ENCODE measurements at regions not wholly inside any gene's neighbourhood (a gene's known extent, or its start where the extent isn't known, plus 50 kb on each side); places are given as distances from the start of the nearest gene placed in this dataset.
A peak's percentile ranks its signal among the peaks of the same experiment; 100 is the strongest.

DNA sequence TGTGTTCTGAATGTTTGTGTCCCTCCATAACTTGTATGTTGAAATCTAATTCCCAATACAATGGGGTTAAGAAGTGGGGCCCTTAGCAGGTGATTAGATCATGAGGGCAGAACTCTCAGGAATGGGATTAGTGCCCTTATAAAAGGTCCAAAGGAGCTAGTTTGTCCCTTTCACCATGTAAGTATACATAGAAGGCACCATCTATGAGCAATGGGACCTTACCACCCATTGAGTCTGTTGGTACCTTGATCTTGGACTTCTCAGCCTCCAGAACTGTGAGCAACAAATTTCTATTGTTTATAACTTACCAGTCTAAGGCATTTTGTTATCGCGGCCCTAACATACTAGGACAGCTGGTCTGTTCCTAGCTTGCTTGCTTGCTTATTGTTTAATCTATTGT is 106.3 kb downstream of the MYCN start:
- DNase-seq: no peak

DNA sequence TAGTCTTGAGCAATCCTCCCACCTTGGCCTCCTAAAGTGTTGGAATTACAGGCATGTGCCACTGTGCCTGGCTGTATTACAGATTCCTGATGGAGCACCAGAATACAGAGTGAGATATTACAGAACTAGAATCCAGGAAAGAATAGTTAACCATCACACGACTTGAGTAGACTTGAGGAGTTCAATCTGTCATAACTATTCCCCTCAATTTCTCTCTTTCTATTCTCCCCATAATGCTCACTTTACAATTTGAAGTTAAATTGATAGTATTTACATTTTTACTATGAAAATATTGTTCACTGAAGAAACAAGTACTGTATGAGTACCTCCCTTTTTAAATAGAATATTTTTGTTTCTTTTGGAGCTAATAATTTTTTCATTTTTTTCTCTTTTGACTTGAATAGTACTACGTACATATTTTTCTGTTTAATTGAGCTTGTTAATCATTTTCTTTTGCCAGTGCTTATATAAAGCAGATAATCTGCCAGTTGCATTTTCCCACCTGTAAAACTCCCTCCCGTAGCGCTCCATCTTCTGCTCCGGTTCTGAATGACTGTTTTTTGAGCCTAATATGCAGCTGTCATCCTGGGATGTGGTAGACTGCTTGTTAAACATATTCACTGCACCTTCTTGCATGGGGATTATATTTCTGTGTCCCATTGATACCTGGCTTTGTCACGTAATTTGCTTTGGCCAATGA is 105.5 kb downstream of the MYCN start:
- no peak for DNase-seq

DNA sequence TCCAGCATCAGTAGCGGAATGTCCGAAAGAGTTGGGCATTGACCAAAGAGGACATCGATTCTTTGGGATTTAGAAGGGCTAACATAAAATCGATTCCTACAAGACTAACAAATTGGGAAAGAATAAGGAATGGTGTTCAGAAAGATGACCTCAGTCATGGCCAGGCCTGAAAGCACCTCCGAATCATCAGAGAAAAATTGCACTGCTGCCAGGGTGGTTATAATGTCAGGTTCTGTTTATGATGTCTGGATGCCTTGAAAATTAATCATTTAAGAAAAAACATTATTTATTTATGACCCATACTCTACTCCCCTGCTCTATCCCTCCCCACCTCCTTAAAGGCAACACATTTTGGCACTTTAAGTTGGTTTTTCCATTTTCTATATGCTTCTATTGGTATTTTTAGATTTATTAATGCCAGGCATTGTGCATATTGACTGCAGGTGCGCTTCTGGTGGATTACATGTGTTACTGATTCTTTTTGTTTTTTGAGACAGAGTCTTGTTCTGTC is 104.7 kb downstream of the MYCN start:
- DNase-seq: no peak

DNA sequence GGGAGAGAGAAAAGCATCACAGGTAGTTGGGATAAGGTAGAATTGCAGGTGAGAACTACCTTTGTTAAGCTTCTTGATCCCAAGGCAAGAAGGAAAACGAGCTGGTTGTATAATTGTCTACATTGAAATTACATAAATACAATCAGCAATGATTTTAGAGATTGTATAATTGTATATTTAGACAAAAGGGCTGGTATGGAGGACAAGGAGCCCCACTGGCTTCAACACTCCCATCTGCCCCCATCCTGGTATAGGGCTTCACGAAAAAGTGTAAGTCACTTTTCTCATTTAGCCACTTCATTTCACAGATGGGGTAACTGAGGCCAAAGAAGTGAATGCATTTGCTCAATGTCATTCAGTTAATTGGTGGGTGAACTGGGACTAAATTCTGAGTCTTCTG is 103.3 kb downstream of the MYCN start:
- no peak for DNase-seq

DNA sequence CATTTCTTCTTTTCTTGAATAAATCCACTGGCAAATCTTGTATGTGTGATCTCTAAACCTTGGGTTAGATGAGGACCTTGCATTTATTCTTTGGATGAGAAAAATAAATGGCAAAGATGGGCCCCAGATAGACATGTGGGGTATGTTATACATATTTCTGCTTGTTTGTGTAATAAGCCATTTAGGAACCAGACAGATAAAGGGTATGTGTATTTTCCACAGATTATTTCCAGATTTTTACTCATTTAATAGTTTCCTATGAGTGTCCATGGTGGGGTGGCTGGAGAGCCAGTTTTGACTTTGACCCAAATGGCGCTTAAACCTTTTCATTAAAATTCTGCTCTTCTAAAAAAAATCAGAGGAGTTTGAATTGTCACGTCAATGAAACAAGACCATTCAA is 102.8 kb downstream of the MYCN start:
- no peak for DNase-seq

DNA sequence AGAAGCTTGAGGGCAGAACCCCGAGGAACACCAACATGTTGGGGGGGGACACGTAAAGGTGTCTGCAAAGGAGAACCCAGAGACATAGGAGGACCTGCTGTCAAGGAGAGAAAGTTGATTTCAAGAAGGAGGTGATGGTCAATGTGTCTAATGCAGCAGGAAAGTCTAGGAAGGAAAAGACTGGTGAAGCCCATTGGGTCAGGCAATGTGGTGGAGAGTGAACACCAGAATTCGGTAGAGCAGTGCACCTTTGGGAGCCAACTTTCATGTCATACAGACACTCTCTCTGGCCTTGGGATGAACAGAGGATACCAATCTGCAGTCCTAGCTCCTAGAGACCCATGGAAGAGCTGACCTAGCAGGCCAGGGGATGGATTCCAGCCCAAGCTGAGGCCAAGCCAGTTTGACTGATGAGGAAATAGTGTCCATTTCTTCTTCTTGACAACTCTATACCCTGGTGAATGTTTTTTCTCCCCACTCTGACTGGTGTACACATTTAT is 101.9 kb downstream of the MYCN start:
- no peak for DNase-seq

DNA sequence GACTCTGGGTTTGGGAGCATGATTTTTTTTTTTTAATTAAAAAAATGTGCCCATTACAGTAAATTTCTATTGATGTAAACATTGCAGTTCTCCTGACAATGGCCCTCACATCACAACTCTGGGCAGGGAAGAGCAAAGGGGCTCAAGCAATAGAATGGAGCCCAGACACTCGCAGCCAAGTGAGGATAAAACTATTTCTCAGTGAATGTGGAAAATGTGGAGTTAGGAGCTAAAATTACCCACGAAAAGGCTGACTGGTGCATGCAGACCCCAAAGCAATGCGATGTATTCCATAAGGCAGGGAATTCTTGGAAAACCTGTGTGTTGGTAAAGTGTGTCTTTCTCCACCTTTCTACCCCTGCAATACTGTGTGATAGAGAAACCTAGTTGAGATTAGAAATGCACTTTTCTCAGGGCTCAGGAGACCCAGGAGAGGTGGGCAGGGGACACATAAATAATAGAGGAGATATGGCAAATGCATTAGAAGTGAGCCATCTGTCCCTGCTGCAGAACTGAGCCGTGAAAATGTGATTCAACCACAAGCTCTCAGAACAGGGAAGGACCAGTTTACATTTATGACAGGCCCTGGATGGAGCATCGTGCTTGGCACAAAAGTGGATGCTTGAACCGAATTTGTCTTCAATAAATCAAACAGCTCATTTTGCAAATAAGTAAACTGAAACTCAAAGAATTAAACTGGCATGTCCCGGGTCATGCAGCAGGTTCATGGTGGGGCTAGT is 100.1 kb downstream of the MYCN start:
- no peak for DNase-seq

DNA sequence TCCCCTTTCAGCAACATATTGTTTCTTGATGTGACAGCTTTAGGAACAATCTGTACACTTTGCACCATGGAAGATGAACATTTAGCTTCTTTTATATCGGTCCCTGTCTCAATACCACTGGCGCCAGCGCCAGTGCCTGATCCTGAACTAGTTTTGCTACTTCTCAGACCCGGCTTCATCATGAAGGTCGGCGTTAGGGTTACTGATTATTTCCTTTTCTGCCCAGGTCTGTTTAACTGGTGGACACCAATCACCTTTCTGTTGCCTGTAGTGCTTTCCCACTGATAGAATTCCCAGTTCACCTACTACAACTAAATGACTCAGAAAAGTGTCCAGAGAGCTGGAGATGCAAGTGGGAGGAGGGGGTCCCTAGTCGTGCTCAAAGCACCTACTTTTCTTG is 99.5 kb downstream of the MYCN start:
- DNase-seq: no peak

DNA sequence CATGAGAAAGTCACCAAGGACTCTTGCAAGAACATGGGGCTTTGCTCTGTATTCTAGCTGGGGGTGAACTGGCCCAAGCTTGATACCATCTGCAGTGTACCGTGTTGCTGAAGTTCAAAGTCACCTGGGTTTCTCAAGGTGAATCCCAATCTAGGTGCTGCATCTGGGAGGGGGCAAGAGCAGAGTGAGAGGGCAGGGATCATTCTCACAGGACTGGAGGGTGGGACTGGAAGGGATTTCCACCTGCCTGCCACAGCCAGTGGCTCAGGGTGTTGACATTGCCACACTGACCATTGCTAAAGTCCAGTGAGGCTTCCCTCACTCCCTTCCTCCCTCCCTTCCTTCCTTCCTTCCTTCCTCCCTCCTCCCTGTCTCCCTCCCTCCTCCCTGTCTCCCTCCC is 98.7 kb downstream of the MYCN start:
- no peak for DNase-seq

DNA sequence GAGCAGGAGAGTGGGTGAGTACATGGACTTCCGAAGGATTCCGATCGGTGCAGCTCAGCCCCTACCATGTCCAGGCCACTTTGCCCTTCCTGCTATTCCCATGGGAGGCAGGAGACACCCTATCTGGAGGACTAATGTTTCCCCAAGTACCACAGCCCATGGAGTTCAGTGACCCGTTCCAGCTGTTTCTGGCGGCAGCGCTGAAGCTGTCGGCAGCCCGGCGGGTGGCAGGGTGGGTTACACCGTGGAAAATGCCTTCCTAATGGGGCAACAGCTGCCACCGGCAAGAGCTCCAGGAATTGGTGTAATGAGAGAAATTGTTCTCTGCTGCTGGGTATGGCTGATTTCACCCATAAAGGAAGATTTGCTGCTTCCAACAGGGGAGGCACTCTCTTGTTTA is 98.3 kb downstream of the MYCN start:
- peak; percentile 58 for DNase-seq

DNA sequence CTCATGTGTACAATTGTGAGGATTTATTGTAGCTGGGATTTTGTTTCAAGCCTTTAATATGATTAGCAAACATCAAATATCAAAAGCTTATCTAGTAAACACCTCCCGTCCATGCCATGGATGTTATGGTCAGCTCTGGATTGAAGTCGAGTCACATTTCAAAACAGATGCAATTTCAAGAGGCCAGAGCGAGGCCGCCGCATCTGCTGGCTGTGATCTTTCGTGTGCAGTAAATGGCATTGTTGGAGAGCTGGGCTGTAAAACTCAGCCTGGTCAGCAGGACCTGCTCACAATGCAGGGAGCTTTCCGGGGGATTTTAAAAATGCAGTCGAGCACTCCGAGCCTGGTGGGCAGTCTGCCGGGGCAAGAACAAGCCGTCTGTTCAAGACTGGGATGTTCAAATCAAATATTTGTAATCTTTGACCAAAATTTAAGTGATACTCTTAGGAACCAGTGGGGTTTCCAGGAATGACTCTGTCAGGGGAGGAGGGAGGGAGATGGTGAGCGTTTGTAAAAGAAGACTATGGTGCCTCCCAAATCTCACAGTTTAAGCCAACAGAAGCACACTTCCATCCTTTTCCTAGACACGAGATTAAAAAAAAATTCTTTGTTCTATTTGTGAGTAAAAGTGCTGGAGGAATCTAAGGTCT is 97.6 kb downstream of the MYCN start:
- DNase-seq: peak; percentile 55

DNA sequence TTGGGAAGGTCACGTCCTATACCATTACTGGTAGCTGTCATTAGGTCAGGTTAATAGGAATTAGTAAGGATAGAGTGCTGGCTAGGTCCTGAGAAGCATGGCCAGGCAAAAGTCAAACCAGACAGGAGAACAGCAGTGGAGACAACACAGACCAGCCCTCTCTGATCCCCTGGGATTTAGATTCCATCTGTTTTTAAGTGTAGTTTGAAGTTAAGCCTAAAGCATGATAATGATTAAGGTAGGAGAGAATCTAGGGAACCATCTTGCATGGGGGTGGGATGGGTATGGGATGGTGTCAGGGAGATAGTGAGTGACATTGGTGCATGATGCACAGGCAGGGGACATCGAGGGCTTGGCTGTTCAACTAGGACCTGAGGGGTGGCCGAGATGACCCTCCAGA is 96.6 kb downstream of the MYCN start:
- DNase-seq: no peak

DNA sequence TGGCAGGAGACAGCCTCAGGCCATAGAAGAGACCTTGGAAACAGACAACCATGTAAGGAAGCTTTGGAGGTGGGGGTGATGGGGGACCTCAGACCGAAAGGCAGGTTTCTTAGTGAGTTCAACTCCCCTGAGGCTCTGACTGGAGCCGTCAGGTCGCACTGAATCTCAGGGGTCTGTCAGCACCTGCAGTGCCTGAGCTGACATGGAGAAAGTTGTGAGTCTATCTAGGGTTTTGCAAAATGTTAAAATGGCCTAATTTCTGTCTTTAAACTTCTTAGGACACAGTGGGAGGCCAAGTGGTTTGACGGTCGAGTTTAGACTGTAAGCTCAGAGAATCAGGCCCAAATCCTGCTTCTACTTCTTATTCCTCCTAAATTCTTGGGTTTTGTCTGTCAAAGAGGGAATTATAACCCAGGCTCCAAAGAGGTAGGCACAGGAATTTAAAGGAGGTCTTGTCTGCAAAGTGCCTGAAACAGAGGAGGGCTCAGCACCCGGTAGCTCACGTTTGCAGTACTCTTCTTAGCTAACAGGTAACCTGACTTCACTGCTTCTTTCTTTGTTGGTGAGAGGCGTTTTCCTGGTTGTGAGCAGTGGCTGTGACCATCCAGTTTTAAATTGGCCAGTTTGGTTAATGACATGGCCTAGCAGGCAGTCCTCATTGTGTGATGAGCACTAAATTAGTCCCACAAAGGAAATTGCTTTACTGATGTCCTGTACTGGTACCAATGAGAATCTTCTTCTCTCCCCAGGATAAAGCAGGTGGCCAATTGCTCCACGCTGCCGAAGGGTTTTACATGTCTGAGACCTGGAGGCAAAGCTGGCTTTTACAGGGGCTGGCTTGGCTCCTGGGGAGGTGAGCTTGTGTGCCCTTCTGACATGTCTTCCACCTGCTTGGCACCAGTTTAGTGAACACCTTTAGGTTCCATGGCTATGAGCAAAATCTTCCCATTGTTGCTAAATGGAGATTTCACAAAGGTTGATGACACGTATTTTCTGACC is 95.7 kb downstream of the MYCN start:
- no peak for DNase-seq

DNA sequence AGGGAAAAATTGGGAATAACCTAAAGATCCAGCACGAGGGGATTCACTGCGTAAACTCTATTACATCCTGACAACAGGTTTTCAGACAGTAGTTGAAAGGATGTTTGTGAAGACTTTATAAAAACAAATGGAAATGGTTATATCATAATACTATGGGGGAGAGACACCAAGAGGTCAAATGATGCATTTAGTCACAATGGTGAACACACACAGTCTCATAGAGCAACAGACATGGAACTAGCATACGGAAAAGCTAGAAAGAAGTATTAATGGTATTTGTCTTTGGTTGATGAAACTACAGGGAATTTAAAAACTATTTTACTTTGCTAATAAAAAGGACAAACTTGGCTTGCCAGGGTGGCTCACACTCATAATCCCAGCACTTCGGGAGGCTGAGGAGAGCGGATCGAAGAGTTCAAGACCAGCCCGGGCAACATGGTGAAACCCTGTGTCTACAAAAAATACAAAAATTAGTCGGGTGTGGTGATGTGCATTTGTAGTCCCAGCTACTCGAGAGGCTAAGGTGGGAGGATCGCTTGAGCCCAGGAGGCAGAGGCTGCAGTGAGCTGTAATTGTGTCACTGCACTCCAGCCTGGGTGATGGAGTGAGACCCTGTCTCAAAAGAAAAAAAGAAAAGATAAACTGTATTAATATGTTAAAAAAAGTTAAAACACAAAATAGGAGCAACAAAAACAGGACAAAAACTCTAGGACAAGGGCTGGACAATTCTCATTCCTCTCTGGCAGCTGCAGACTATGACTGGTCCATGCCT is 94.8 kb downstream of the MYCN start:
- no peak for DNase-seq

DNA sequence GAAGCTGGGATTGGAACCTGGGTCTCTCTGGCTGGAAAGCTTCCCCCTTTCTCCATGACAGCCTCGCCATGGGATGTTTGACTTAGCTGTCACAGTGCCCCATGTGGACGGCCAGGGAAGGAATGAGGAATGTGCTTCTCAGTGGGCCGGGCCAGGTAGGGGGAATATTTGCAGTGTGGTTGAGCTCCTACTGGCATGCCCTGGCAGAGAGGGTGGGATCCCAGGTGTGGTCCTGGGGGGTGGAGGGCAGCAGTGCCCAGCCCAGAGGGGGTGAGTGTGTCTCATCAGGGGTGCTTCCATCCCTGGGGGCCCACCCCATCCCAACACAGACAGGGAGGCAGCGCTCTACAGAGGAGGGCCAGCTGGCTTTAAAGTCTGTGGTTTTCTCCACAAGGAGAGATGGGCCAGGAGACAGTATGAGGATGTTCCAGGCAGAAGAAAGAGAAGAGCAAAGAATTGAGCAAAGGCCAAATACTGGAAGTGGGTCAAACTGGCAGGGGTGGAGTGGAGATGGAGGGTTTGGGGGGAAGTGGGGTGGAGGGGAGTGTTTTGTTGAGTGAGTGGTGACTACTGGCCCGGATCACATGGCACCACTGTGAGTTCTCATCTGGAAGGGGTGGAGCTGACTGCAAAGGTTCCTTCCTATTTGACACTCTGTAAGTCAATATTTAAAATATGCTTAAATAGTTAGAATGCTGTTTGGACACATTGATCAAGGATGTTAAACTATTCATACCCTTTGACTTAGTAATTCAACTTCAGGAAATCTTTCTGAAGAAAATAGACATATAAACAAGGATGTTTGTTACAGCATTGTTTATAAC is 94.0 kb downstream of the MYCN start:
- DNase-seq: no peak

DNA sequence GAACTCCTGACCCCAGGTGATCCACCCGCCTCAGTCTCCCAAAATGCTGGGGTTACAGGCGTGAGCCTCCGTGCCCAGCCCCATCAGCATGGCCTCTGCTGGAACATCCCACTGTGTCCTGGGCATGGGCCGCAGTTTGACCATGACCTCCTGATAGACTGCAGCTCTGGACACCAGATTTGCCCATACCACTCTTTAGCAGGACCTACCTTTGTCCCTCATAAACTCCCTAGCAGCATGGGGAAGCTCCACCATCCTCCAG is 92.6 kb downstream of the MYCN start:
- DNase-seq: no peak

DNA sequence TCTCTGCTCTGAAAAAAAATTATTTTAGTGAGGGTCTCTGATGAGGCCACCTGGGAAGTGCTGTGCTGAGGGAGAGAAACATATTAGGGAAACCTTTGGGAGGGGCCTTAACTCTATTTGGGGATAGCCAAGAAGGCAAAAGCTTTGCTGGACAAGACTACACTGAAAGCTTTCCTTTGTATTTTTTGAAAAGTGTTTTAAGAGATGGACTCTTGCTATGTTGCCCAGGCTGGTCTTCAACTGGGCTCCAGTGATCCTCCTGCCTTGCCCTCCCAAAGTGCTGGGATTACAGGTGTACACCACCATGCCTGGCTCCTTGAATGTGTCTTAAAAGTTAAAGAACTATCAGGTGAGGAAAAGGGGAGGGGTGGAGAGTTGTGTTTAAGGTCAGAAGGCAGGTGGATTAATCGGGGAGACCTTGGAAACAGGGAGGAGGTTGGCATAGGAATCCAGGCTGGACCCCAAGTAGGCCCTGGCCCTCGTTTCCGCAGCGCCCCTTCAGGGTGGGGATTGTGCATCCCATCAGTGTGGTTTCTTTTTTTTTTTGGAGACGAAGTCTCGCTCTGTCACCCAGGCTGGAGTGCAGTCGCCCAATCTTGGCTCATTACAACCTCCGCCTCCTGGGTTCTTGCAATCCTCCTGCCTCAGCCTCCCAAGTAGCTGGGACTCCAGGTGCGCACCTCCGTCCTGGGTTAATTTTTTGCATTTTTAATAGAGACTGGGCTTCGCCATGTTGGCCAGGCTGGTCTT is 92.1 kb downstream of the MYCN start:
- no peak for DNase-seq

DNA sequence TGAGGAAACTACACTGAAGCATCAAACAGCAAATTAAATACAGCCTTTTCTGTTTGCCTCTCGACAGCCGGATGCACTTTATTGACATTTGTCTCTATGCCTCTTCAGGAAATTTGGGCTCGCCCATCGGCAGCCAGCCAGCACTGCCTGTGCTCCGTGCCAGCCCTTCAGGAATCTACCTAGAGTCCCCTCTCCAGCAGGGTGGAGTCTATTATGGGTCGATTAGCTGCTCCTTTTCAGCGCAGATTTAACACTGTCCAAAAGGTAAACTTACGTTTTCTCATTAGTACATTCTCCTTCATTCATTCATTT is 91.5 kb downstream of the MYCN start:
- DNase-seq: no peak

DNA sequence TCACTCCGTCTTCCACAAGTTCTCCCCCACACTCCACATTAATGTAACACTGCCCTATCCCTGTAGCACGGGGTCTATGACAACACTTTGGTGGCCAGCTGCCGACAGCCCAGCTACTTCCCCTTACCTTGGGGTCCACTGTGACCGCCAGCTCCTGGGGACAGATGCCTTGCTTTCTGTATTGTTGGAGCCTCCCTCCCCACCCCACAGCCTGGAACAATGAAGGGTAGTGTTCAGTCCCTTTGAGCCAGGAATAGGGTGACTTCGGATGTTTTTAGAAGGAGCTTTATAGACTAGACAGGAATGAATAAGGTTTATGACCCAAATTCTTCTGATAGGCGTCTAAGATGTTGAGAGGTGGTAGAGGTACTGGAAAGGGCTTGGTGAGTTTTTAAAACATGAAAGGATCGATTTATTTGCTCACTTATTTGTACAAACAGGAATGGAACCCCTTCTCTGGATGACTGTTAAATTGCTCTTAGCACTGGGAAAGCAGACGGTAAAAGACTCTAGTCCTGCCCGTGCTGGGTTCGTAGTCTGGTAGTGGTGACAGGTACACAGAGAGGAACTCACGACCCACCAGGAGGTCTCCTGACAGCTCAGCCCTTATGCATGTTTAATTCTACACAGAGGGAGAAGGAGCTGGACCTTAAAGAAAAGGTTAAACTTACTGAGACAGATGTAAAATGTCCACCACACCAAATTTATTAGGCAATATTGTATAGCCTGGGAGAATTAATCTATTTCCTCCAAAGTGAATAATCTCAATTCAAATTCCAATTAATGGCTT is 90.9 kb downstream of the MYCN start:
- DNase-seq: no peak

Data from right kidney (tissue), 1 donor.